NCI-H2081 (cell line): ENCODE measurements at regions not wholly inside any gene's neighbourhood (a gene's known extent, or its start where the extent isn't known, plus 50 kb on each side); places are given as distances from the start of the nearest gene placed in this dataset.

Experiments used
- DNase-seq, 2 experiments: peaks; one replicate each; lab custom pipeline; 2025; lab: John Stamatoyannopoulos, UW

DNA sequence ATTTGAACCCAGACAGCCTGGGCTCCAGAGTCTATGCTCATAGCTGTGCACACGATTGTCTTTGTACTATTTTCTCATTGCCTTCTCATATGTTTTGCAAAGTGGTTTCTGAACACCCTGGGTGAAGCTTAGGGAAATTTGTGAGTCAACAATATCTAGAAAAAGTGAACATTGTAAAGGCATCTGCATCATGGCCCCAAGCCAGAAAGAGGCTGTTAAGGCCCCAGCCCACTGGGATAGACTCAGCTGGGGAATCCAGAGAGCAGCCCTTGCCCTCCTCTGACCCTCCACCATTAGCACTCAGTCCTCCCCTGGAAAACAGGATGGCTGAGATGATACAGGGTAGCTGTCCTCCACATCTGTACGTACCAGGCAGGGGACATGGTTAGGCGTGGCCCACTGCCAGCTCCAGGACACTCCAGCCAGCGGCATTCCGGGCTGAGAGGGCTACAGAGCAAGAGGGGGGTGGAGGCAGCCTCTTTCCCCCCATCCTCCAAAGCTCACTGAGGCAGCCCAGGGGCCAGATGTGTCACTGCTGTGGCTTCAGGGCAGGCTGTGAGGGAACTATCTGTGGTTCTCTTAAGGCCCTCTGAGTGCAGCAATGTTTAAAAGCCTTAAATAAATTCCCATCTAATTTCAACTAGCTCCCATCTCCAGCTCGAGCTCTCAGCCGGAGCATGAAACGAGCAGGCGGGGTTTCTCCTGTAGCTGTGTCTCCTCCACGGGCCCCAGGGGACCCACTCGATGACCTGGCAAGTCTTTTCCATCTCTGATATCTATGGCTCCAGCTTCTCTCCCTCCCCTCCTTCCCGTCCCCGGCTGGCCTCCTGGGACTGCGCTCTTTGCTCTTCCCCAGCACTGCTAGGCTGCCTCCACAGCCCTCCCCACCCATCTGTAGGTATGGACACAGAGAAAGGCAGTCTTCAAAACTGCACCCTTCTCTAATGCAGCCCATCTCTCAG lies 209.4 kb upstream of the LRFN2 start:
- no peak for DNase-seq

DNA sequence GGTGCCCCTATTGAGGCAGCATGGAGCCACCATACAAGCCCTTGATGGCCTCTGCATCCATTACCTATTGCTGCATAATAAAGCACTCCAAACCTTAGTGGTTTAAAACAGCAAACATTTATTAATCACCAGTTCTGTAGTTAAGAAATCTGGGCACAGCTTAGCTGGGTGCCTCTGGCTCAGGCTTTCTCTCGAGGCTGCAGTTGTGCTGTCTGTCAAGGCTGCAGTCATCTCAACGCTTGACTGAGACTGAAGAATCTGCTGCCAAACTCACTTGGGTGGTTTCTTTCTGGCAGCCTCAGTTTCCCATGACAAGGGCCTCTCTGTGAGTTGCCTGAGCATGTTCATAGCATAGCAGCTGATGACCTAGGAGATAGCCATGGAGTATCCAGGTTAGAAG lies 207.4 kb upstream of the LRFN2 start:
- DNase-seq, result no peak

DNA sequence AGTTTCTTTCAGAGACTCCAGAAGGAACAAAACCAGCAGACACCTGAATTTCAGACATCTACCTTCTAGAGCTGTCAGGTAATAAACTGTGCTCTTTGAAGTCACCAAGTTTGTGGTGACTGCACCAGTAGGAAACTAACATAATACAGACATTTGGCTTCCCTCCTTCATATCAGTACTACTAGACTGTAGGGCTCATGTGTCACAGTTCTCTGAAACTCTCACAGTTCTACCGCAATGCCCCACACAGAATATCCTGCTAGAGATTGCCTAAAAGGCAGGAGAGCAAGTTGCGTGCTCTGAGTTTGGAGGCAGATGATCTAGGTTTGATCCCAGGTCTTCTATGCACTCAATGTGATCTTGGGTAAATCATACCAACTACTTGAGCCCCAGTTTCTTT lies 205.0 kb upstream of the LRFN2 start:
- no peak for DNase-seq

DNA sequence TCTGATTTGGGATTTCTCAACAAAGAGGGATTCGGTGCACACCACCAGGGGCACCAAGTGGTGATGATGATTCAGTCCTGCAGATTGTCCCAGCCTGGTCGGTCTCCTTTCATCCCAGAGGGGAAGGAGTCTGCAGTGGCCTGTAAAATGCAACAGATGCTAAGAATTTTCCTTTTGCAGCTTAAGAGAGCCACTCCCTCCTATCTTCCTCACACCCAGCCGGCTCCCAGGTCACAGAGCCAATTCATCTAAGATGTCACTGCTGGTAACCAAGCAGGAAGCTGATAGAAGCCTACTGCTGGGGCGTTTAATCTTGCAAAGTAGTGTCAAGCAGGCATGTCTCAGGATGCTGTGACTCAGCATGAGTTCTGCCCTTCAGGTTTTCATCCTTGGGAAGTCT lies 203.8 kb upstream of the LRFN2 start:
- no peak for DNase-seq

DNA sequence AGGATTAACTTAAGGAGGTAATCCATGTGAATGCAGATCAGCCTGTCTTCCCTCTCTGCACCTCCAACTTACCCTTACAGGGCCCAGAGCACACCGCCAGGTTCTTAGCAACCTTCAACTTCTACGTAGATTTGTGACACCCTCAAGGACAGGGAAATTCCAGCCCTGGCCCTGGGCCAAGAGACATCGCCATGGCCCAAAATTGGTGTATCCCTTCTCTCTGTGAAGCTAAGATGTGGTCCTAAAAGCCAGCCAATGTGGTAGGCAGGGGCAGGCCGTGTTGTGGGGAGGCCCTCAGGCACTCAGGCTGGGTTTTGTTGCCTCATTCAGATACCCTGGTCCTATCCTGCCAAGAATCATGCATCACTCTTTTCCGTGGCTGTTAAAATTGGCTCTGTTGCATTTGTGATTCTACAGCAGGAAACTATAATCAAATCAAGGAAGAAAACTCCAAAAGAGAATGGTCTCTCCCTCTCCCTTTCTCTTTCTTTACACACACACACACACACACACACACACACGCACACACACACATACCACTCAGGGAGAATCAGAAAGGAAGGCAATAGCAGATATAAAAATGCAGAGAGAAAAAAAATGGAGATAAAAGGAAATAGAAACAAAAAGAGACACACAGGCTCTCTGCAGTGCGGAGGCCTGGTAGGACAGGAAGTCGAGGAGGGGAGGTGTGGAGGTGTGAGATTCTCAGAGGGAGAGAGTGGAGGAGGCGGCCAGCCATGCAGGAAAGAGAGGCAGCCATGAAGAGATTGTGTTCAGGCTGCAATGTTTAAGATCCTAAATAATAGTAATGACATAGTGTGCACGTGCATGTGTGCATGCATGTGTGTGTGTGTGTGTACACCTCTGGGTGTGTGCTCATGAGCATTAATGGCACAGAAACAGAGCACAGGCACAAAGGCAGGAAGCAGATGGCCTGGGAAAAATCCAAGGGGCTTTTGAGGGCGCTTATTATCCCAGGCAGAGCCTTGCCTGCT lies 201.8 kb upstream of the LRFN2 start:
- DNase-seq, result peak in 1 of 2 experiments; percentile 6

DNA sequence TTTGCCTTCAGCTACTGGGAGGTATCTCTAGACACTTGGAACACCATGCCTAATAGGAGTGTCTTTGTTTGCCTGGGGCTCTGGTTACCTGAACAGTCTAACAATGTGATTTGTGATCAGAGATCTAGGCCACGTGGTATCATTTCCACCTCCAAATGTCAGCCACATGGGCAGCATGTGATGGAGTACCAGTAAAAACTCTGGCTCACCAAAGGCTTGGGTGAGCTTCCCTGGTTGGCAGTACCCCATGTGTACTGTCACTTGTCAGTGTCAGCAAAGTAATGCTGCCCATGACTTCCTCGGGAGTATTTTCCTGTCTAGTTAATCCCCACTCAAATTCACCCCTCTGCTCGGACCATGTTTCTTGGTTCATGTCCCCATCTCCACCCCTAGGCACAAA lies 195.2 kb upstream of the LRFN2 start:
- DNase-seq, result no peak

DNA sequence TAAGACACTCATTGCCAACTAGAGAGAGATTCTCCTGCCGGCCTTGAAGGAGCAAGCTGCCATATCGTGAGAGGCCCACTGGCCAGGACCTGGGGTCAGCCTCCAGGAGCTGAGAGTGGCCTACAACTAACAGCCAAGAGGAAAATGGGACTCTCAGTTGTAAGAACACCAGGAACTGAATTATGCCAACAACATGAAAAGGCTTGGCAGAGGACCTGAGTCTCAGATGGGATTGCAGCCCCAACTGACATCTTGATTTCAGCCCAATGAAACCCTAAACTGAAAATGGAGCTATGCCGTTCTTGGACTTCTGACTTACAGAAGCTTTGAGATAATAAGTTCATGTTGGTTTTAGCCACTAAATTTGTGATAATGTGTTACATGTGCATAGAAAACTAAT lies 193.5 kb upstream of the LRFN2 start:
- no peak for DNase-seq

DNA sequence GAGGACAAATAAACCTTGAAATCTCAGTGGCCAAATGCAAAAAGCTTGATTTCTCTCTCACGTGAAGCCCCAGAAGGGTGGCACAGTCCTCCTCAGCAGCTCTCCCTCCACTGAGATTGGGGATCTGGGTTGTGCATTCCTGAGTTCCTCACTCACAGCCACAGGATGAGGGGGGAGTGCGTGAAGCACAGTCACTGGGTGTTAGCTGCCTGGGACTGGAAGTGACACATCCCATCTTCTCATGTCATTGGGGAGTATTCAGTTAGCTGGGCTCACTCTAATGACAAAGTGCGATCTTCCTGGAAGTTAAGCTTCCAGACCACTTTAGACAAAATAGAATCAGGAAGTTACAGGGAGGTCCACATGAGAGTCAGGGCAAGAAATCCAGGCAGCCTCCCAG lies 192.2 kb upstream of the LRFN2 start:
- DNase-seq, result no peak

DNA sequence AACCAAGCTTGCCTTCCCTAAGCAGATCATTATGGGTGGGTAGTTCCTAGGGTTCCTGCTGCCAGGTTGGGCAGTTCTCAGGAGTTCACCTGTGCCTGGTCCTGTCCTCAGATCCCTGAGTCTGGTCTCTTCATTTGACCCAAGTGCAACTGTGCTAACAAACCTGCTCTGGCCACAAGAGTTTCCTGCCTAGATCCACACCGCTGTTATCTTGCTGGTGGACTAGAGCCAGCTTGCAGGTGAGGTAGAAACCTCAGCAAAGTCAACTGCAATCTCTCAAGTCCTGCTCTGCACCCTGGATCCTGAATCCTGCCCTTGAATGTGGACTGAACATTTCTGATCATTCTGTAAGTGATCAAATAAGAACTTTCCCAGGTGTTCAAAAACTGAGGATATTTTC lies 191.8 kb upstream of the LRFN2 start:
- DNase-seq, result no peak

DNA sequence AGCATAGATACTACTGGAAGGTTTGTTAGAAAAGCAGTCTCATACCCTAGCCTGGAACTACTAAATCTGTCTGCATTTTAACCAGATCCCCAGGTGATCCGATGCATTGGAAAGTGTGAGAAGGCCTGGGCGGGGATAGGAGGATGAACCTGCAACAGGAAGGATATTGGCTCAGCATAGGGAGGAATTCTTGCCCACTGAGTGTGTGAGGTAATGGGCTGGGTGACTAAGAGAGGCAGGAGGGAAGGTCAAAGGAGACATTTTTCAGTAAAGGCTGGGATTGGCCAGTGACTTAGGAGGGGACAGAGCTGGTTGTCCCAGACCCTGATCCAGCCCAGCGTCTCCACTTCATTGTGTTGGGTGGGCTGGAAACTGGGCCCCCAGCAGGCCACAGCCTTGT lies 191.0 kb upstream of the LRFN2 start:
- DNase-seq, result no peak

DNA sequence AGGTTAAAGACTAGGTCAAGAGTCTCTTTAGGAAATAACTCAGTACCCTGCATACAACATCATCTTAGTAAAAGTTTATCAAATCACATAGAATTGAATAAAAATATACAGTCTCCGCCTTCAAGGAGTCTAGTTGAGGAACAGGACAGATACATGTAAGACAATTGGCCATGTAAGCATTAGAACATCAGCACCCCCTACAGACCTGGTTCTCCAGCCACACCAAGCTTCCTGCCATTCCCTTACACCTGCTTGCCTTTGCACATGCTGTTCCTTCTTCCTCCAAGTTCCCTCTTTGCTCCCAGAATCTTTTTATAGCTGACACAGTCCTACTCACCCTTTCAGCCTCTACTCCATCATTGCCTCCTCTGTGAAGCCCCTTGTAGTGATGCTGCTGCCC lies 187.8 kb upstream of the LRFN2 start:
- DNase-seq, result no peak

DNA sequence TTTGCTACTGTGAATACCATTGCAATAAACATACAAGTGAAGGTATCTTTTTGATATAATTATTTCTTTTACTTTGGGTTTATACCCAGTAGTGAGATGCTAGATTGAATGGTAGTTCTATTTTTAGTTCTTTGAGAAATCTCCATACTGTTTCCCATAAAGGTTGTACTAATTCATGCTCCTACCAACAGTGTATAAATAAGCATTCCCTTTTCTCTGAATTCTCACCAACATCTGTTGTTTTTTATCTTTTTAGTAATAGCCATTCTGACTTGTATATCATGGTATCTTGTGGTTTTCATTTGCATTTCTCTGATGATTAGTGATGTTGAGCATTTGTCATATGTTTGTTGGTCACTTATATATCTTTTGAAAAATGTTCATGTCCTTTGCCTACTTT lies 183.6 kb upstream of the LRFN2 start:
- DNase-seq, result no peak

DNA sequence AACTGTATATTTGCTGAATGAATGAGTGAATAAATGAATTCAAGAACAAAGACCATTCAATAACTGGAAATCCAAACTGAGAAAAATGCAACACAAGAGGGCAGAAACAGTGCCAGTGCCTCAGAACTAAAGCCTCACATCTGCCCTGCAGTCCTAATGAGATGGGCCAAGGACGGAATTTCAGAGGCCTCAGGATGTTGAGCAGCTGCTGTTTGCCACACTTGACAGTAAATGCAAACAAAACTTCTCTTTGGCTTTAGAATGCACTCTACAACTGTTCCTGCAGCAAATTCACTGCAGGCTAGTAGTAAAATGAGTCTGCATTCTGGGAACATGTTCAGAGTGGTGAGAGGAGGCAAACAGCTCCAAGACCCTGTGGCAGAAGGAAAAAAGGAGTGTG lies 177.6 kb upstream of the LRFN2 start:
- DNase-seq, result no peak

DNA sequence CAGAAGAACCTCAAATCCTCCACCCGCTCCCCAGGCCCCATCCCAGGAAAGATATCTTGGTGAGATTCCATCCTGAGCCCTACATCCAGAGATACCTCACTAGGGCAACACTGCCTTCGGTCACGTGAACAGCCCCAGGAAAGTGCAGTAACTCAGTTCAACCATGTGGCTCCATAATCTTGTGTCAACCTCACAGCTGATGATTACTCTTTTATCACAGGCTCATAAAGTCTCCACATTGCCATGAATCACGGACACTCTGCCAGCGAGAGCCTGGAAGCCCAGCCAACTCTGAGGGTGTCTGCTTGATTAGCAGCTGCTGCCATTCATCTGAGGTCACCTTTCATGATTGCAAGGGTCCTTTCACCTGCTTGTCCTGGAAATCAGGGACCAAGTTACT lies 175.8 kb upstream of the LRFN2 start:
- no peak for DNase-seq

DNA sequence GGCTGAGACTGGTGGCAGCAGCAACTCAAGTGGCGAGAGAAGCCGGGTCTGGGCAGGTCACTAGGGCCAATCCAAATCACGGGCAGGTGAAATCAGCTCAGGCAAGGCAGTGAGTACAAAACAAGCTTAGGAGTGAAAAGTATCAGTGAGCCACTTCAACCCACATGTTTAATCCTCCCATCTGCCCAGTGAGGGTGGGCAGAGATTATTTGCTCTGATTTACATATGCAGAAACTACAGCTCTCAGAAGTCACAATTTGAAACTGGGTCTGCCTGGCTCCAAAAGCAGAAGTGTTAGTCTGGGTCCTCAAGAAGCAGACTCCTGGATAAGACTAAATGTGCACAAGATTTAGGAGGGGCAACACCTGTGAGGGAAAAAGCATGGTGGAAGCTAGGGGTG lies 173.7 kb upstream of the LRFN2 start:
- DNase-seq, result no peak

DNA sequence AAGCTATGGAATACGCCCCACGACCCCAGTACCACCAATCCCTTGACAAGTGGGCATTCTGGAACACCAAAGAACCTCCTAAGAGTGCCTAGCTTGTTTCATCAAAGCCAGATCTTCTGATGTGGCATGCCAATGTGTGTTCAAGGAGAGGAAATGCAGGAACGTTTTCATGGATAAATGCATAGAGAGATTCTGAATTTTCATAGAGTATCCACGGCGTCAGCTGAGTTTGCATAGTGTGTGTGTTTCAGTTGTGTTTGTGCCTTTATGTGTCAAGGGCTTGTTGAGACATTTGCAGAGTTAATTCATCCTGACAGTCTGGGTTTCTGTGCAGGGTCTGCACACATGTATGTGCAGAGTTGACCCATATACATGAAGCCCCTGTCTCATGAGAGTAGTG lies 172.7 kb upstream of the LRFN2 start:
- no peak for DNase-seq

DNA sequence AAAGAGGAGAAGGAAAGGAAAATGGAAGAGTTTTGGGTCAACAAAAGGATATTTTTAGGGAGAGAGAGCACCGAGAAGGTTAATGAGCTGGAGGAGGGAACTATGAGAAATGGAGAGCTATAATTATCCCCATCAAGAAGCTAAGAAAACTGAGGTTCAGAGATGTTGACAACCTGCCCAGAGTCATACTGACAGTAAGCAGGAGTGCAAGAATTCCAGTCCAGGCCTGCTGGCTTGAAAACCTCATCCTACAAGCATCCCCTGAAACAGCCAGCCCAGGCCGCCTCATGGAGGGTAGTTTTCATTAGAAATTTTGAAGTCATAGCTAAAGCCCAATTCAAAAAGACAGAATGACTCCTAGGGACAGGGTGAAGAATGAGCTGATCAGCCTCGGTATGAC lies 172.1 kb upstream of the LRFN2 start:
- DNase-seq, result no peak

DNA sequence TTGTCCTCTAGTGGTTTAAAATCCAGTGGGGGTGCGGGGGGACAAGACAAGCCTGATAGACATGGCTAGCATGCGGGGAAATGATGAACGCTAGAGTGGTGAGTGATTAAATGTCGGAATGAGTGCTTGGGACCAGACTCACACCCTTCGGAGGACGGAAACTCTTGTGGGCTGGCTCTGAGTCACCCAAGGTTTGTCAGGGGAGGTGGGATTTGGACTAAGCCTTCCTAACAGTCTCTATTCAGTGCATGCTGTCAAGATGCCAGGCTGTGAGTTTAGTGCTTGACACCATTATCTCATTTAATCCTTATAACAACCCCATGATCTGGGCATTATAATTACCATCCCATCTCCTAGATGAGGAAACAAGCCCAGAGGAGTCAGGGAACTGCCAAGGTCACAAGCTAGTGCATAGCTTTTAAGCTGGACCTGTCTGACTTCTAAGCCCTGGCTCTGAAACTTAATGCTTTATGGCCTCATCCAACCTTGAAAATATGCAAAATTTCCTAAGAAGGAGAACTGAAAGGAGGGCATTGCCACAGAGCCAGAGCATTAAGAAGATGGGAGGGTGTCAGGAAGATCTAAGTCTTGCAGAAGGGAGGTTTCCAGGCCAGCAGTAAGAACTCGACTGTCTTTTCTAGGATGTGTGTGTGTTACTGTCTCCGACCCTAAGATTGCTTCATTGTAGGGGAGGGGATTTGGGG lies 168.7 kb upstream of the LRFN2 start:
- DNase-seq, result no peak

DNA sequence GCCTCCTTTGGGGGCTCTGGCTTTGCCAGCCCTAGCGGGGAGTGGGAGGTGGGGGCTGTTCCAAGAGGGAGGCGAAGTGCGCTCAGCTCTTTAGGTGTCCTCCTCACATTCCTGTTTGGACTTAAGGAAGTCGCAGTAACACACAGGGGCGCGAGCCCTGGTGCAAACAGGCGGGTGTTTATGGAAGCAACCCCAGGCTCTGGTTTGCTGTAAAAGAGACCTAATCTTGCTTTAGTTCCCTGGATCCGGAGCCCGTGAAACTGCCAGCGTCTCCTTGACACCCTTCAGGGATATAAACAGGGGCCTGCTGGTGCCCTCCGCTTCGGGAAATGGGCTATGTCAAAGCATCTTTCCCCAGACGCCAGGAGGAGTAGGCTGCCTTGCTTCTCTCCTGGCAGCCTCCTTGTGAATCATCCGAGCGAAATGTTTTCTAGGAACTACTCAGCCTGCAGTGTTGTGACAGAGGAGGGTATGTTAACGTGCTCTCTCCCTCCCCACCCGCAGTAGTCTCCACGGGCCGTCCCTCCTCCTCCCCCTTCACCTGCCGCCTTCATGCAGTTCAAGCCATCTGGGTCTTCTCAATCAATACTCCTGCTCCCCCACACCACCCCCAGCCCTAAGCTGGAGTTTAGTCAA lies 168.0 kb upstream of the LRFN2 start:
- DNase-seq, result no peak

DNA sequence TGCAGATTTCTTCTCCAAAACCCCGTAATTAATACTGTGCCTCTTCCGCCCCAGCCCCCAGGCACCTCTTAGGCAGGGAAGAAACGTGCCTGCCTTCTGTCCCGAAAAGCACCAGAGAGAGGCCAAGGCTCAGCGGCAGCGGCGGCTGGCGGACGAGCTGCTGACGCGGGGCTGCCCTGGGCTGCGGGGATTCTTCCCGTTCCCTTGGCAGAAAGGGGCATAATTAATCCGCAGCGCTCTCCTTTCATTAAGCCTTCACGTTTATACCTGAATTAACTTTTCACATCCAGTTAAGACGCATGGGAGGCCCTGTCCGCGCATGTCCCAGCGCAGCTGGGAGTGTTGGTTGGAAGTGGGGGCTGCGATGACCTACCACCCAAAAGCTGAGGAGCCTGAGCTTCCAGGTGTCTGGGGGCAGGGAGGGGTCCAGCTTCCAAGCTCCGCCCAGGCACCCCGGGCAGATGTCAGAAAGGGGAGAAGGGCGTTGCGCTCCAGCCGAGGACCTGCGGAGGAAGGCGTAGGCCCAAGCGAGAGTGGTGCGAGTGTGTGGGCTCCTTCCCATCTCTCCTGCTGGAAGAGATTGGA lies 167.4 kb upstream of the LRFN2 start:
- DNase-seq, result no peak

DNA sequence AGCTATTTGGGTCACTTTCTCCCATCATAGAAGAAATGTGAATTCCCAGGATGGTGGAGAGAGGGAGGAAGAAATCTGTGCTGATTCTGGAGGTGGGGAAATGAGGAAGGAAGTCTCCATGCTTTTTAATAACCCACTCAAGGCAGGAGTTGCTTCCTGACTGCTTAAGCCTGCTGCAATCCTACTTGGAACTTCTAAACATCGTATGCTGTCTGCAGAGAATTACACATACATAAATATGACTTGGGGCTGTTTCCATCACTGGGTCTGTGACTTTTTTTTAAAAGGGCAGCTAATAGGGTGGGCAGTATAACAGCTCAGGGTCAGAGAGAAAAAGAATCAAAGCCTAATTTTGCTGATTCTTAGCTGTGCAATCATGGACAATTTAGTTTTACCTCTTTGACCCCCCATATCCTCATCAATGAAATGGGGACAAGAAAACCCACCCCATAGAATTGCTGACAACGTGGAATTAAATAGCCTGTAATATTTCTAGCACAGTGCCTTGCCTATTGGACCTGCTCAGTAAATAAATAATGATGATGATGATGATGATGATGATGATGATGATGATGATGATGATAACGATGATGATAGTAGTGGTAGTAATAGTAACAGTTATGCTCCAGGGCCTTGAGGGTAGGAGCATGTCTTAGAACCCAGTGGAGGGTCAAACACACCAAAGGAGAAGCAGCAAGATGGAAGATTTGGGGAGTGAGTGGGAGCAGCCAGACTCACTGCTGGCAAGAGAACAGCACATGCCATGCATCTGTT lies 166.7 kb upstream of the LRFN2 start:
- no peak for DNase-seq
